Stimulated activated CD4-positive, alpha-beta T cell treated with anti-CD3 and anti-CD28 coated beads, Interleukin-4, amount 100 ng/mL, for 48 hours (primary cell): ENCODE measurements at regions not wholly inside any gene's neighbourhood (a gene's known extent, or its start where the extent isn't known, plus 50 kb on each side); places are given as distances from the start of the nearest gene placed in this dataset.
"Not testable (repeated sequence)": the region's sequence is repeated elsewhere in the genome, so short reads cannot be mapped to it uniquely, and the experiment has no call there.

Experiments
- DNase-seq, 2 donors: peaks; one replicate each; pipeline ENCODE4 v3.0.0-alpha.2; 2020; ENCODE audit warnings: low read depth in 2 of 2

DNA sequence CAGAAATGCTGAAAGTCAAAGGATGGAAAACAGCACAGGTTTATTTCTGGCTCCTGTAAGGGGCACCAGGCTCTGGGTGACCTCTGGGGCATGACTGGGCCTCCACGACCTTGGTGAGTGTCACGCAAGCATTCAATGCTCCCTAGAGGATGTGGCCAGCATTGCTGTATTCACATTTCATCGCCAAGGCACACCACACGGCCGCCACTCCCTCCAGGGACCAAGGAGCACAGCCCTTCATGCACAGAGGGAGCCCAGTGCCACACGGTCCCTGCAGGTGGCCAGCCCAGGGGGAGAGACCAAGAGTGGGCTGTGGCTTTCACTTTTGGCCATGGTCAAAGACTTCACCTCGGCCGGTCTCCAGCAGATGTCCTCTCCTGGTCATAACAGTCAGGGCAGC is 137.4 kb upstream of the TNRC6C start:
- no peak for DNase-seq

DNA sequence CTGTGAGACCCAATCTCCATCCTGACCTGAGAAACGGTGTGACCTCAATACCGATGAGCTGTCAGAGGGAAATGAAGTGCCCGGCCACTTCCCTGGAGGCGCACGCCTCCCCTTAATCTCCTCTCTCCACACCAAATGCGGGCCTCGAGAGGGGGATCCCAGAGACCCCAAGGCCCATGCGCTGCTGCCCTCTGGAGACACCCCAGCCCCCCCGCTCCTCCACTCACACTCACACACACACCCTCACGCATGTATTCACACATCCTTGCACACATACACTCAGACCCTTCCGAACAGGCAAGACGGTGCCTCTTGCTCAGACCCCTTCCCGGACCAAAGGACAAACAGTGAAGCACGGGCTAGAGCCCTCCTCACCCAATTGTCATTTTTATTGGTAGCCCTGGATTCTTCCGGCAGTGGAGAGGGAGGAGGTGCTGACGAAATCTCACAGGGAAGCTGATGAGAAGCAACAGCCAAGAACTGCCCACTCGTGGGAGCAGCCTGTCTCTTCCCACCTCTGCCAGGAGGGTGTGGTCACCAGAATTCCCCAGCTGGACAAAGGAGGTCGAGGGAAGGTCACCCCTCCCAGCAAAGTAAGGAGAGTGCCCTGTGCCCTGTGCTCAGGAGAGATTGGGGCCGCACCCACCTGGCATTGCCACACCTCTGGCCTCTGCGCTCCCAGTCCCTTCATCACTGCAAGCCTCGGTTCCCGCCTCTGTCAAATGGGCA is 136.0 kb upstream of the TNRC6C start:
- no peak for DNase-seq

DNA sequence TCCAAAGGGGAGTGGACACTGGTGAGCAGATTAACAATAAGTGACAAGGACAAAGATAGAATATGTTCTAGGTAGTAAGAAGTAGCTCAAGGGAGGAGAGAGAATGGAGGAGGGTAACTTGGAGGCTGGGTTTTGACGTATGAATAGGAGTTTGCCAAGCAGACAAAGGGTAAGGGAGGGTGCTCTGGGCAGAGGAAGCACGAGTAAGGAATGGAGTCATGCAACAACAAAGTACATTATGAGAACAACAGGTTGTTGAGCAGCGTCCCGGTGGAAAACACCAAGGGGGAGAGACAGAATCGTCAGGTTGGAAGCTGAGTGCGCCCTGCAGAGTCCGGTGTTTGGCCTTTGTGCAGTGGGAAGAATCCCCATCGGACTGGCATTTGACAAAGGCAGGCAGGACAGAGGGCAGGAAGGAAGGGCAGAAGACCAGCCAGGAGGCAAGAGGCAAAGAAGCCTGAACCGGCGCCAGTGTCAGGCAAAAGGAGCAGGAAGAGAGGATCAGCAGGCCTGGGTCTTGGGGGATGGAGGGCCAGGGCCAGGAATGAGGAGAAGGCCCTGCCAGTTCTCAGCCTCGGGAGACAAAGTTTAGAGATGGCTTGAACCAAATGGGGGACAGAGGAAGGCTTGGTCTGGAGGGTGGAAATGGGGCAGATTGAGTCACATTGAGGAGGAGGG is 134.3 kb upstream of the TNRC6C start:
- DNase-seq = no peak

DNA sequence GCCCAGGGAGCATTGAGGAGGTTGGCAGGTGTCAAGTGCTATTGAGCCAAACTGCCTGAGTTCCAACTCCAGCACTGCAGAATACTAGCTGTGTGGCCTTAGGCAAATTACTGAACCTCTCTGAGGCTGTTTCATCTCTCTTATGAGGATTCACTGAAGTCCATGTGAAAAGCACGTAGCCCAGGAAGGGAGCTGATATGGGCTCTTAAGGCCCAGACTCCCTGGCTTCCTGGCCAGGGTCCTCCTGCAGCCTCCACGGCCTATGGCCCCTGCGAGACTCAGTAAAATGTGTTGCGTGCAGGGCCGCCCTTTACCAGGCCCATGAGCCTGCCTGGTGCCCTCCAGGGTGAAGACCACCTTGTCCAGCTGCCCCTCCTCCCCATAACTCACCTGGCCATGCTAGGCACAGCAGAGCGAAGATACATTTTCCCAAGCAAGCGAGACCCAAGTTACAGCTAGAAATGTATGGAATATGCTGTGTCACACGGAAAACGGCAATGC is 133.7 kb upstream of the TNRC6C start:
- no peak for DNase-seq

- DNase-seq = no peak
Observed at GRCh38 chr17:77825621-77826020, 132.9 kb upstream of the TNRC6C start.

DNA sequence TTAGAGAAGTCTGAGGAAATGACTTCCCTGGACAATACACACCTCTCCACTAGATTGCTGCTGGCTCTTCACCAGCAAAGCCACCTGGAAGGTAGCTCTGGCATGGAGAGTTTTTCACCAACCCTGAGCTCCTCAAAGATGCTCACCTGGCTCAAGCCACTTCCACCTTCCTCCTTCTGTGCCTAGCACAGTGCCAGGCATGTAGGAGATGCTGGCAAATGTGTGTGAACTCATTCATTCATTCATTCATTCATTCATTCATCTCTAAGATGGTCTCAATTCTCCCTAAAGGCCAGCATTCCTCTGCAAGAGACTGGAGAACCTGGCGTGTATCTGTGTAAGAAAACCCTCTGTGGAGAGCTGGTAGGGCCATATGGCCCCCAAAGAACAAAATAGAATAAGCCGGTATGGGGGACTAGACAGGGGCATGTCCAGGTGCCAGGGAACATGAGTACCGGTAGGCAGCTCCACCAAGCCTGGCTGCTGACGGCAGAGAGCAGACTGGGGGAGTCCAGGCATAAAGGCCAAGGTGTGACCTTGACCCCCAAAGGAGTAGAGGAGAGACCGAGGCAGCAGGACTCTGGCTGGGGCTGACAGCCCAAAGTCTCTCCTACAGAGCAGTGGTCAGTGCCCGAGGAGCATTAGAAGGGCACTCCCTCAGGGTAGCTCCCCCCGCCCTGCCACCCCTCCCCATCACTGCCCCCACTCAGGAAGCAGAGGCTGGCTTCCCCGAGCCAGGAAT is 132.2 kb upstream of the TNRC6C start:
- no peak for DNase-seq

GRCh38 chr17:77827039-77827438 is 131.5 kb upstream of the TNRC6C start:
- no peak for DNase-seq

DNA sequence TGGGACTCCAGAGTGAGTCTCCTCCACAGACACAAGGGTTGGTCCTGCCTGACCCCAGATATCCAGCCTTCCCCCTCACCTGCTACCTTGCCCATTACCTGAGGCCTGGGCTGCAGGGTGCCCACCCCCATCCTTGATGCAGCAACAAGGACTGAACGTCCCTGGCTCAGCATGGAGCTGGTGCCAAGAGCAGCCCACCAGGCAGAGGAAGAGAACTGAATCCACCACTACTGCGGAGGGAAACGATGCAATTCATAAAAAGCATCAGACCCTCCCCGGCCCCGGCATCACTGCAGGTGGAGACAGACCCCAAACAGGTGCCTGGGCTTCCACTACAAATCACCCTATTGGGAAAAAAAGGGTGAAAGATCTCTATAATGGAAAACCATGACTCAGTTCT is 131.0 kb upstream of the TNRC6C start:
- no peak for DNase-seq

DNA sequence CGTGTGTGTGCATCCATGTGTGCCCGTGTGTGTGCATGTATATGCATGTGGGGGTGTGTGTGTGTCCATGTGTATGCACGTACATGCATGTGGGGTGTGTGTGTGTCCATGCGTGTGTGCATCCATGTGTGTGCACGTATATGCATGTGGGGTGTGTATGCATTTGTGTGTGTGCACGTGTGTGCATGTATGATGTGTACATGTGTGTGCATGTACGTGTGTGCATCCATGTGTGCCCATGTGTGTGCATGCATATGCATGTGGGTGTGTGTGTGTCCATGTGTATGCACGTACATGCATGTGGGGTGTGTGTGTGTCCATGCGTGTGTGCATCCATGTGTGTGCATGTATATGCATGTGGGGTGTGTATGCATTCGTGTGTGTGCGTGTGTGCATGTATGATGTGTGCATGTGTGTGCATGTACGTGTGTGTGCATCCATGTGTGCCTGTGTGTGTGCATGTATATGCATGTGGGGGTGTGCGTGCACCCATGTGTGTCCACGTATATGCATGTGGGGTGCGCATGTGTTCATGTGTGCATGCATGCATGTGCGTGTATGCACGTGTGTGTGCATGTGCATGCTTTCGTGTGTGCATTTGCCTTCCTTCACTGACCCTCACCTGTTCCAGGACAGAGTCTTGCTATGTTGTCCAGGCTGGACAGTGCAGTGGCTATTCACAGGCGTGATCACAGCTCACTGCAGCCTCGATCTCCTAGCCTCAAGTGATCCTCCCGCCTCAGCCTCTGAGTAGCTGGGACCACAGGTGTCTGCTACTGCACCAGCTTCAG is 129.6 kb upstream of the TNRC6C start:
- DNase-seq = no peak

DNA sequence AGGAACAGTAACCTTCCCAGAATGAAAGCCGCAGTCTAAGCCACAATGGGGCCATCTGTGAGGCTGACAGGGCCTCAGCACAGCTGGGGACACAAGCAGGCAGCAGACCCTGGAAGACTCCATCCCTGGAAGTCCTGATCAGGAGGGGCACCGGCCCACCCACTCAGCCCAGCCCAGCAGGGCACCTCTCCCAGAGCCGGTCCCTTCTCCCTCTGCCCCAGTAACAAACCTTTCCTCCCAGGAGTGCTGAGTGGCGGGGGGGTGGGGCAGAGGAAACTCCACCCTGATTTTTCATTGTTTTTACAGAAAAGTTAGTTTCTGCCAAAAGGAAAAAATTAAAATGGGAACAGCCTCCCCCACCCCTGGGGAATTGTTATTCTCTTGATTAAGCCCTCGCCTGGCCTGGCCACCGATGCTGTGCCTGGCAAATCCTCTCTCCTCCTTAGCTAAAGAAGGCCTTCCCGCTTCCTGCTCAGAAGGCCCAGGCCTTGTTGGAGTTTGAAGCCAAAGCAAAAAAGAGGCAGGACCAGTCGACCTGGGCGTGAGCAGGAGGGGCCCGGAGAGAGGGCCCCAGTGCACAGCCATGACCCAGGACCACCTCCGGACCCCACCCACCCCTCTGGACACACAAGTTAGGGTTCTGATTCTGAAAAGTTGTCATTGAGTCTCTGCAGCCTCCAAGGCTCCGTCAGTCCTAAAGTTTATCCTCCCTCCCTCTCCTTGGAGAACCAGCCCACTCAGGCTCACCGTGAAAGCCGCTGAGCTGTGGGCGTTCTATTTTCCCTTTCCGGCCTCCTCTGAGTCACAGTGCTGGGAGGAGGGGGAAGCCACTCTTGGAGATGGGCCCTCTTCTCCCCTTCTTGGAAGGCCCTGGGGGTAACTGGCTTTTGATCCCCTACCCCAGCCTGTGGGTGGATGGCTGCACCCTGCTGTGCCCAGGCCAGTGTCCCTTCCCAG is 128.4 kb upstream of the TNRC6C start:
- DNase-seq = no peak

DNA sequence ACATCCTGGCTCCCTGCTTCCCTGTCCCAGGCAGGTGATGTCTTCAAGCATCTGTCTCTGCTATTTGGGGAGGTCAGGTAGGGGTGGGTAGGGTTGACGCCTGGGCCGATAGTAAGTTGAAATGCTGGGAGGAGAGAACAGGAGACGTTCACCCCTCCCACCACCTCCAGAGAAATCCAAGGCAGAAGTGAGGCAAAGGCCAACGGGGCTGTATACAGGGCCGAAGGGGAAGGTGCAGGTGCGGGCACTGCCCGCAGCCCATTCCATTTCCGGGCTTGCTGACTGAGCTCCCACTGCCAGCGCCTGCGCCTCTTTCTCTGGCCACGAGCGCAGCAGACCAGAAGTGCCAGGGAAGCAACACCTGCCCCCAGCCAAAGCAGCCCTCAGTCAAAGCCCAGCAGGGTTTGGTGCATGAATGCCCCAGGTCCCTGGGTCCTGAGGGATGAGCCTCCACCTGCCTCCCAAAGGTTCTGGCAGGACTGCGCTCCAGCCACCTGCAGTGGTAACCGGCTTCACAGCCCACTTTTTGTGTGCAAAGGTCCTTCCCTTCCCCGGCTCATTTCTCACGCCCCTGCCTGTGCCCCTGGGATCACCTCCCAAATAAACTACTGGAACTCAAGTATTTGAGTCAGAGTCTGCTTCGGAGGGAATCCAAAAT is 127.6 kb upstream of the TNRC6C start:
- no peak for DNase-seq

DNA sequence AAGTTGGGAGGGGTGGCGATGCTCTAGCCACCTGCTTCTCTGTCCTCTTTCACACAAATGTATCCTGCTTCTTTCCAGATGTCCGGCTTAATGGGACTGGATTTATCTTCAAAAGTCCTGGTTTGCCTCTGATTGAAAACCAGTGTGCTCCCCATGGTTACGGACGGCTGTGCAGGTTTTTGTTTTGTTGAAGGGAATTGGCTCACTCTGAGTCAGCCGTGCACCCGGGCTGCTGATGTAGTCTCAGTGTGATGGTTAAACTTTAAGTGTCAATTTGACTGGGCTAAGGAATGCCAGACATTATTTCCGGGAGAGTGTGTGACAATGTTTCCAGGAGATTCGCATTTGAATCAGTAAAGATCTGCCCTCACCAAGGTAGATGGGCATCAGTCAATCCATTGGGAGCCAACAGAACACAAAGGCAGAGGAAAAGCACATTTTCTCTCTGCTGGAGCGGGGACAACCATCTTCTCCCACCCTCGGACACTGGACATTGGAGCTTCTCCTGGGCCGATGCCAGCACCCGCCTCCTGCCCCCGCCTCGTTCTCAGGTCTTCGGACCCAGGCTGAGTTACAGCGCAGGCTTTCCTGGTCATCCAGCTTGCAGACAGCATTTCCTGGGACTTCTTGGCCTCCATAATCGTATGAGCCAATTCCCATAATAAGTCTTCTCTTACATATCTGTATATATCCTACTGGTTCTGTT is 126.9 kb upstream of the TNRC6C start:
- DNase-seq = no peak

DNA sequence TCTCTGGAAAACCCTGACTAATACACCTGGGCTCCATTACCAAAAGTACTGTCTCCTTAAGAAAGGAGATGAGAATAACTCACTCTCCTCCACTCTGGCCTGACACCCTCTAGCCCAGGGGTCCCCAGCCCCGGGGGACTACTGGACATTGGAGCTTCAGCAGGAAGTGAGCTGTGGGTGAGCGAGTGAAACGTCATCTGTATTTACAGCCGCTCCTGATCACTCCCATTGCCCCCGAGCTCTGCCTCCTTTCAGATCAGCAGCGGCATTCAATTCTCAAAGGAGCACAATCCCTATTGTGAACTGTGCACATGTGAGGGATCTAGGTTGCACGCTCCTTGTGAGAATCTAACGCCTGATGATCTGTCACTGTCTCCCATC is 126.3 kb upstream of the TNRC6C start:
- no peak for DNase-seq

DNA sequence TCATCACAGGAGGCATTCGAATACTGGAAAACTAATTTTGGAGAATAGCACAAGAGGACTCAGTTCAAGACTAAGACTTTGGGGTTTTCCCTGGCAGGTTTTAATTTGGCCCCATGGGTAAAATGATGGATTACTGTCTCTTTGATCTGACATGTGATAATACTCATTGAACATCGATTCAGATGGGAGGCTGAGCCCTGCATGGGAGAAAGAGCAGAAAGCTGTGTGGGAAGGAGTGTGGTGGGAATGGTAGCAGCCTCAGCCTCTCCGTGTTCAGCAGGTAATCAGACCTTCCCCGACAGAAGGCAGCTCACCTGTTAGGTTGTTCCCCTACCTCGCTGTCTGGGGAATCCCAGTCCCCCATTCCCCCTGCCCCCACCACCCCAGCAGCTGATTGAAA is 124.7 kb upstream of the TNRC6C start:
- no peak for DNase-seq

DNA sequence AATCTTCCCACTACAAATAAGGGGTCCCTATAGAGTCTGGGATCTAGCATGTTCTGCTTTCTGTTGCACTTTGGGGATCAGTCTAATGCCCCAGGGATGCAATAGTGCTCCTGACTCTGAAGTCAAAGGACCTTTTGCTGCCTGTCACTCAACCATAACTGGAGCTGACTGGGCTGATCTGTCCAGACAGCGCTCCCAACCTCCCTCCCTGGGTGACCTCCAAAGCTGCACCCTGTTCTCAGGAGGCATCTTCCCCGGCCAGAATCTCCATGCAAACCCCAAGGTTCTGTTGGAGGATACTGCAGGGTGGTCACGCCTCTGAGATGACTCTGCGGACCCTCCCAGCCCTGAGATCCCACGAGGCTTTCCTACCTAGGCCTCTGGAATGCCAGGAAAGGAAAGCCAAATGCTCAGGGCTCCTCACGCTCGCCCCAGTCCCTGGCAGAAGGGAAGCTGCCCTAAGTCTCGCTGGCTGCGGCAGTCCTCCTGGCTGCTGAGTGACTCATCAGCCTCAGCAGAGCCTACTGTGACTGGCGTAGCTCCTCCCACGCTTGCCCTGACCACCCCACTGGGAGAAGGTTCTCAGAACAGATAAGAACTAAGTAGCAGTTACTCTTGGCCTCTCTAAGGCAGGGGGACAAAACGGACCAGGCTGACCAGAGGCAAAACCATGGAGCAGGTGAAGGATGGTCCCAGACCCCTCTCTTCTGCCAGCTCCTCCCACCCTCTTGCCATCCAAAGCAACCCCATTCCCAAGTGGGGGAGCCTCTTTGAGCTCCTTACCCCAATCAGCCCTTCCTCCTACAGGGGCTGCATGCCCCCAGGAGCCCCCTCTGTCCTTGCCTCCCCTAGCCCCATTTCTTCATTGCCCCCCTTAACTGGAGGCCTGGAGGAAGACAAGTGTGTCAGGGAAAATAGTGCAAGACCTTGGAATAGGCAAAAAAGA is 124.1 kb upstream of the TNRC6C start:
- DNase-seq = peak; percentile 54 to 71

- DNase-seq = peak in 1 of 2 donors; percentile 39
Observed at GRCh38 chr17:77836557-77837041, 121.9 kb upstream of the TNRC6C start.

GRCh38 chr17:77837072-77837471 is 121.4 kb upstream of the TNRC6C start:
- not testable (repeated sequence) for DNase-seq

DNA sequence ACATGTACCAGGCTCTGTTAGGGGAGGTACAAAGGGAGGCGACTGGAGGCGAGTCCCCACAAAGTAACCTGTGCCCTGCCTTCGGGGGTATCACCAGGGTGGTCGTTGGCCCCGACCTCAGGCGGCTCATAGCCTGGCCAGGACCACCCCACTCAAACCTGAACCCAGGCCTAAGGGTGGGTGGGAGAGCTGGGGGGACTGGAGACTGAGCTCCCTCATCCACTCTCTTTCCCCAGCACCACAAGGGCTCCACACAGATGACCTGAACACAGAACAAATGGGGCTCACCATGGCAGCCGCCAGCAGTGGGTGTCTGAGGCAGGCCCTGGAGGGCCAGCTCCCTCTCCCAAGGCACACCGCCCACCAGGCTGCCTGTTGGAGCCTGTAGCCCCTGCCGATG is 120.6 kb upstream of the TNRC6C start:
- no peak for DNase-seq
